Loucy (cell line): ENCODE measurements at regions not wholly inside any gene's neighbourhood (a gene's known extent, or its start where the extent isn't known, plus 50 kb on each side); places are given as distances from the start of the nearest gene placed in this dataset.

ENCODE experiments used
- H2AFZ ChIP-seq: fragments of 200-600 bp; sonication (generic); 2 replicates; pipeline ENCODE4 v1.6.0; 2016; ENCODE audit warnings: antibody characterized with exemption, mild to moderate bottlenecking, low read length, moderate library complexity
- H3F3A ChIP-seq: fragments of 200-600 bp; 2 replicates; pipeline ENCODE4 v1.6.0; 2016; ENCODE audit warnings: antibody characterized with exemption, low read depth, mild to moderate bottlenecking
- H3K27me3 ChIP-seq: fragments of 200-600 bp; sonication (generic); 2 replicates; pipeline ENCODE4 v1.6.1; 2014; ENCODE audit warnings: low read length, mild to moderate bottlenecking; ENCODE audit not compliant: insufficient read depth, poor library complexity, severe bottlenecking
- H3K36me3 ChIP-seq: fragments of 200-600 bp; sonication (generic); 2 replicates; pipeline ENCODE4 v1.6.1; 2016; ENCODE audit warnings: low read length; ENCODE audit not compliant: insufficient read depth
- H3K4me1 ChIP-seq: fragments of 200-600 bp; sonication (generic); 2 replicates; pipeline ENCODE4 v1.5.1; 2014; ENCODE audit warnings: low read length, mild to moderate bottlenecking; ENCODE audit not compliant: insufficient read depth, poor library complexity, severe bottlenecking
- H3K4me2 ChIP-seq: fragments of 200-600 bp; sonication (generic); 2 replicates; pipeline ENCODE4 v1.6.0; 2014; ENCODE audit warnings: antibody characterized with exemption, low read length, low read depth, mild to moderate bottlenecking; ENCODE audit not compliant: poor library complexity, severe bottlenecking
- H3K4me3 ChIP-seq: fragments of 200-600 bp; sonication (generic); 2 replicates; pipeline ENCODE4 v1.5.1; 2014; ENCODE audit warnings: low read length, mild to moderate bottlenecking, mixed read lengths; ENCODE audit not compliant: poor library complexity, severe bottlenecking
- H3K79me2 ChIP-seq: fragments of 200-600 bp; sonication (generic); 2 replicates; pipeline ENCODE4 v1.6.1; 2014; ENCODE audit warnings: low read length; ENCODE audit not compliant: insufficient read depth
- H3K9ac ChIP-seq: fragments of 200-600 bp; sonication (generic); 2 replicates; pipeline ENCODE4 v1.6.0; 2014; ENCODE audit warnings: mild to moderate bottlenecking, low read depth, low read length, moderate library complexity; ENCODE audit not compliant: poor library complexity, severe bottlenecking
- H3K9me2 ChIP-seq: fragments of 200-600 bp; sonication (generic); replicated peaks from 2 replicates; pipeline ENCODE4 v1.6.1; 2016; ENCODE audit warnings: low read depth, low read length, mixed read lengths
- H3K9me3 ChIP-seq: fragments of 200-600 bp; sonication (generic); 2 replicates; pipeline ENCODE4 v1.6.1; 2014; ENCODE audit warnings: mild to moderate bottlenecking, antibody characterized with exemption, low read length, low read depth; ENCODE audit not compliant: insufficient read depth
- H4K20me1 ChIP-seq: fragments of 200-600 bp; sonication (generic); 2 replicates; pipeline ENCODE4 v1.6.0; 2014; ENCODE audit warnings: antibody characterized with exemption, low read length, mild to moderate bottlenecking; ENCODE audit not compliant: insufficient read depth, poor library complexity, severe bottlenecking
- EZH2phosphoT487 ChIP-seq: fragments of 200-600 bp; IDR thresholded peaks from 2 replicates; pipeline ENCODE4 v1.6.1; 2018; ENCODE audit warnings: antibody characterized with exemption, mild to moderate bottlenecking, moderate library complexity, borderline replicate concordance
- TF ChIP-seq, protein P1 (sequence below): fragments of 200-600 bp; sonication (generic); conservative IDR thresholded peaks from 2 replicates; pipeline ENCODE4 v1.5.1; 2014; ENCODE audit warnings: mild to moderate bottlenecking, antibody characterized with exemption, low read length

GRCh38 chr9:134231330-134231745, 67.0 kb upstream of the RNU6ATAC start:
- no peak overlapping the region for H3K4me3 ChIP-seq
- TF ChIP-seq EZH2phosphoT487, result no peak
- TF ChIP-seq, protein P1, sequence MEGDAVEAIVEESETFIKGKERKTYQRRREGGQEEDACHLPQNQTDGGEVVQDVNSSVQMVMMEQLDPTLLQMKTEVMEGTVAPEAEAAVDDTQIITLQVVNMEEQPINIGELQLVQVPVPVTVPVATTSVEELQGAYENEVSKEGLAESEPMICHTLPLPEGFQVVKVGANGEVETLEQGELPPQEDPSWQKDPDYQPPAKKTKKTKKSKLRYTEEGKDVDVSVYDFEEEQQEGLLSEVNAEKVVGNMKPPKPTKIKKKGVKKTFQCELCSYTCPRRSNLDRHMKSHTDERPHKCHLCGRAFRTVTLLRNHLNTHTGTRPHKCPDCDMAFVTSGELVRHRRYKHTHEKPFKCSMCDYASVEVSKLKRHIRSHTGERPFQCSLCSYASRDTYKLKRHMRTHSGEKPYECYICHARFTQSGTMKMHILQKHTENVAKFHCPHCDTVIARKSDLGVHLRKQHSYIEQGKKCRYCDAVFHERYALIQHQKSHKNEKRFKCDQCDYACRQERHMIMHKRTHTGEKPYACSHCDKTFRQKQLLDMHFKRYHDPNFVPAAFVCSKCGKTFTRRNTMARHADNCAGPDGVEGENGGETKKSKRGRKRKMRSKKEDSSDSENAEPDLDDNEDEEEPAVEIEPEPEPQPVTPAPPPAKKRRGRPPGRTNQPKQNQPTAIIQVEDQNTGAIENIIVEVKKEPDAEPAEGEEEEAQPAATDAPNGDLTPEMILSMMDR, result no peak
- no peaks in the 10 kb centered on the region for H3K79me2 ChIP-seq
- no peaks in the 10 kb centered on the region for H3K36me3 ChIP-seq
- no peak overlapping the region for H3K4me2 ChIP-seq
- no peaks in the 10 kb centered on the region for H3F3A ChIP-seq
- H3K9ac ChIP-seq, result no peak overlapping the region
- no peaks in the 10 kb centered on the region for H3K27me3 ChIP-seq
- H3K9me3 ChIP-seq, result no peaks in the 10 kb centered on the region
- peaks cover 15% of the 10 kb centered on the region for H3K4me1 ChIP-seq
- H4K20me1 ChIP-seq, result no peaks in the 10 kb centered on the region
- H3K9me2 ChIP-seq, result no peaks in the 10 kb centered on the region
- no peak overlapping the region for H2AFZ ChIP-seq

GRCh38 chr9:134231767-134232166, 67.4 kb upstream of the RNU6ATAC start:
- Histone ChIP-seq H3K9me3 (no peaks in the 10 kb centered on the region), H4K20me1 (no peaks in the 10 kb centered on the region), H3K79me2 (no peaks in the 10 kb centered on the region), H3K4me2 (no peak overlapping the region), H3K27me3 (no peaks in the 10 kb centered on the region), H3F3A (no peaks in the 10 kb centered on the region), H3K4me1 (peaks cover 15% of the 10 kb centered on the region), H3K9me2 (no peaks in the 10 kb centered on the region), H3K4me3 (no peak overlapping the region), H3K36me3 (no peaks in the 10 kb centered on the region), H2AFZ (no peak overlapping the region), H3K9ac (no peak overlapping the region)
- TF ChIP-seq EZH2phosphoT487, result no peak
- TF ChIP-seq, protein P1, result no peak

- Histone ChIP-seq H3K9me3 (no peaks in the 10 kb centered on the region), H3K4me1 (peaks cover 15% of the 10 kb centered on the region), H3F3A (no peaks in the 10 kb centered on the region), H2AFZ (no peak overlapping the region), H3K9me2 (no peaks in the 10 kb centered on the region), H3K36me3 (no peaks in the 10 kb centered on the region), H3K9ac (no peak overlapping the region), H3K4me3 (no peak overlapping the region), H3K4me2 (no peak overlapping the region), H3K27me3 (no peaks in the 10 kb centered on the region), H4K20me1 (no peaks in the 10 kb centered on the region), H3K79me2 (no peaks in the 10 kb centered on the region)
- TF ChIP-seq EZH2phosphoT487, result no peak
- TF ChIP-seq, protein P1, result no peak
These were observed 68.7 kb upstream of the RNU6ATAC start for GRCh38 chr9:134233022-134233421.
